A549 (cell line): ENCODE measurements at regions not wholly inside any gene's neighbourhood (a gene's known extent, or its start where the extent isn't known, plus 50 kb on each side); places are given as distances from the start of the nearest gene placed in this dataset.

ENCODE experiments used
- CEBPB ChIP-seq, 2 experiments: fragments of >200 bp in 1 of 2; sonication (Bioruptor Twin) in 1 of 2; formaldehyde crosslinking in 1 of 2; IDR thresholded peaks; 2 replicates each; pipeline ENCODE4 v1.6.1; 2012 to 2016
- CTCF ChIP-seq: fragments of >200 bp; sonication (Bioruptor Twin); formaldehyde crosslinking; IDR thresholded peaks from 3 replicates; pipeline ENCODE4 v1.5.1; 2016
- ELK1 ChIP-seq: fragments of 150-350 bp; IDR thresholded peaks from 2 replicates; pipeline ENCODE4 v1.6.1; 2014; ENCODE audit warnings: low read depth, mild to moderate bottlenecking, low read length
- EP300 ChIP-seq, 2 experiments: fragments of >200 bp; sonication (Bioruptor Twin); formaldehyde crosslinking; IDR thresholded peaks; 2 replicates in 1 of 2; 3 replicates in 1 of 2; pipeline ENCODE4 v1.6.1; 2016 to 2017
- ESRRA ChIP-seq: fragments of 150-350 bp; IDR thresholded peaks from 2 replicates; pipeline ENCODE4 v1.6.1; 2014; ENCODE audit warnings: mild to moderate bottlenecking, low read length, borderline replicate concordance
- FOSB ChIP-seq: fragments of 250-450 bp; sonication (Bioruptor Pico); IDR thresholded peaks from 2 replicates; pipeline ENCODE4 v1.5.0; 2020; ENCODE audit warnings: mild to moderate bottlenecking, moderate library complexity
- GATA3 ChIP-seq: IDR thresholded peaks from 2 replicates; pipeline ENCODE4 v1.6.1; 2012; ENCODE audit warnings: borderline replicate concordance
- MAX ChIP-seq: IDR thresholded peaks from 2 replicates; pipeline ENCODE4 v1.6.1; 2012
- POLR2A ChIP-seq: IDR thresholded peaks from 2 replicates; pipeline ENCODE4 v1.6.1; 2012; ENCODE audit warnings: mild to moderate bottlenecking, low read length
- RAD21 ChIP-seq, 2 experiments: fragments of >200 bp in 1 of 2; sonication (Bioruptor Twin) in 1 of 2; formaldehyde crosslinking in 1 of 2; IDR thresholded peaks in 1 of 2; conservative IDR thresholded peaks in 1 of 2; 2 replicates in 1 of 2; 3 replicates in 1 of 2; pipeline ENCODE4 v1.6.1; 2012 to 2018; ENCODE audit warnings: inconsistent platforms in 1 of 2
- RARB ChIP-seq: fragments of 250-450 bp; sonication (Bioruptor Pico); IDR thresholded peaks from 2 replicates; pipeline ENCODE4 v1.8.0; 2021; ENCODE audit warnings: mild to moderate bottlenecking, moderate library complexity
- REST ChIP-seq: fragments of 200-600 bp; sonication (generic); IDR thresholded peaks from 2 replicates; pipeline ENCODE4 v1.6.1; 2016; ENCODE audit warnings: antibody characterized with exemption, mild to moderate bottlenecking, moderate library complexity
- TP53 ChIP-seq: fragments of 250-450 bp; sonication (Bioruptor Pico); IDR thresholded peaks from 2 replicates; pipeline ENCODE4 v1.5.0; 2021; ENCODE audit warnings: mild to moderate bottlenecking, moderate library complexity

- TF ChIP-seq CTCF (no peak), MAX (no peak), TP53 (no peak), EP300 (IDR thresholded peaks at IDR 0.05) (no peak), ELK1 (no peak), RAD21 (conservative IDR thresholded peaks at IDR 0.05 in 1 of 2, IDR thresholded peaks at IDR 0.05 in 1 of 2) (no peak), POLR2A (no peak), ESRRA (no peak), GATA3 (no peak), CEBPB (IDR thresholded peaks at IDR 0.05) (no peak), FOSB (CRISPR knock-in tag) (no peak), REST (no peak), RARB (CRISPR knock-in tag) (no peak)
Observed at GRCh38 chr14:54174457-54174856, 217.8 kb upstream of the BMP4 start.
